Superior temporal gyrus (tissue), 1 donor: ENCODE measurements at regions not wholly inside any gene's neighbourhood (a gene's known extent, or its start where the extent isn't known, plus 50 kb on each side); places are given as distances from the start of the nearest gene placed in this dataset.
A peak's percentile ranks its signal among the peaks of the same experiment; 100 is the strongest.
"Not testable (repeated sequence)": the region's sequence is repeated elsewhere in the genome, so short reads cannot be mapped to it uniquely, and the experiment has no call there.

Experiments
- DNase-seq: peaks from one replicate; pipeline ENCODE4 v3.0.0-alpha.2; 2016; ENCODE audit errors: extremely low spot score

DNA sequence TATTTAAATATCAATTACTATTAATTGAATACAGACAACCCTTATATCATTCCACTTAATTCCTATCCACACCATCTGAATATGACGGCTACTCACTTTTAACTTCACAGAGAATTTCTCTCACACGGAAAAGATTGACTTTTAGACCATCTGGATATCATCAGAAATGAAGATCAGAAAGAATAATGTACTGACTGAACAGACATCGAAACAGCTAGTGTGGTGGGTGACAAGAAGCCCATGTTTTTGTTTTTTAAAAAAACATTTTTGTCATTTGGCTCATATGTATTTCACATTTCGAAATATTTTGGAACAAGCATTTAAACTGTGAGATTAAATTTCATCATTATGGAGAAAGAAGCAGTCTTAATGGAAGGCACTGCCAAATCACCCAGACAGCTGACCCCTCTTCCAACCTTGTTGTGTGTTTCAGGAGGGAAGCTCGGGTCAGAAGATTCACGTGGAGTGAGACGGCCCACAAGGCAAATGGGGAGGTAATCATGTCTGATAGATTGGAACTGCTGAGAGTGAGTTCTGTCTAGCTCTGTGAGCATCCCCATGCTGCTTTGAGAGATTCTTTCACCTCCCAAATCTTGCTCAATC is 204.2 kb upstream of the RASGEF1B start:
- DNase-seq: no peak

DNA sequence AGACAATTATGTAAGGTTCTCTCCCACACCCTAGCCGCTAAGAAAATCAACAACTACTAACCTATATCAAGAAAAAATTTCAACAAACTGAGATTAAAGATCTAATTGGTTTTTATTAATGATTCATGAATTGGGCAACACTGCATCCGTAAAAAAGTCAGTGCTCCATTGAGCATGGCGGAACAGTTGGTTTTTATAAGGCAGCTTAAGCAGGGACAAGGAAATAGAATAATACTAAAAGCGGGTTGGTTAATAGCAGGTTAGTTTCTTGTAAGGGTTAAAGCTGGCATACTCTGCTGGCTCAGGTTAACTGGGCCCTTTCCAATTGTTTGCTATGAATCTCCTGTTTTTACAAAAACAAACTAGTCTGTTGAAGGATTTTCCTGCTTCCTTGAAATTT is 202.3 kb upstream of the RASGEF1B start:
- no peak for DNase-seq

DNA sequence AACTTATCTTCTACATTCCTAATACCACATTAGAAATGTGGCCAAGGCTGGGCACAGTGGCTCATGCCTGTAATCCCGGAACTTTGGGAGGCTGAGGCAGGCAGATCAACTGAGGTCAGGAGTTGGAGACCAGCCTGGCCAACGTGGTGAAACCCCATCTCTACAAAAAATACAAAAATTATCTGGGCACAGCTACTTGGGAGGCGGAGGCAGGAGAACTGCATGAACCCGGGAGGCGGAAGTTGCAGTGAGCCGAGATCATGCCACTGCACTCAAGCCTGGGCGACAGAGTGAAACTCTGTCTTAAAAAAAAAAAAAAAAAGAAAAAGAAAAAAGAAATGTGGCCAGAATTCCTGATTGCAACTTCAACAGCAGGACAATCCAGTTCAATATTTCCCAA is 196.6 kb upstream of the RASGEF1B start:
- not testable (repeated sequence) for DNase-seq

DNA sequence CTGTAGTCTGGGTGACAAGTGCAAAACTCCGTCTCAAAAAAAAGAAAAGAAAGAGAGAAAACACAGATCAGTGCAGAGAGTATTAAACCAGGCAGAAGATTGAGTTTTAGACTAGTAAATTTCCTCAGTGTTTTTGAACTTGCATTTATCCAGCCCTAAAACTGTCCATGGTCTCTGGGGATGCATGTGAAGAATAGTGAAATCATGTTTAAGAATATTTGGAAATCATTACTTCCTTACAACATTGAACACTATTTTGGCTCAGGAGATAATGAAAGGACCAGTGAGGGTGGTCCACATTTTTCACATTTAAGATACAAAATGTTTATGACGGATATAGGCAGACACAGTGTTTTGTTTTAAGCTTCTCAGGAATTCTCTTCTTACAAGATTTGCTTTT is 195.8 kb upstream of the RASGEF1B start:
- no peak for DNase-seq

- peak; percentile 24 for DNase-seq
Observed at GRCh38 chr4:81666491-81666890, 194.8 kb upstream of the RASGEF1B start.

- no peak for DNase-seq
Observed at GRCh38 chr4:81665649-81666048, 193.9 kb upstream of the RASGEF1B start.

DNA sequence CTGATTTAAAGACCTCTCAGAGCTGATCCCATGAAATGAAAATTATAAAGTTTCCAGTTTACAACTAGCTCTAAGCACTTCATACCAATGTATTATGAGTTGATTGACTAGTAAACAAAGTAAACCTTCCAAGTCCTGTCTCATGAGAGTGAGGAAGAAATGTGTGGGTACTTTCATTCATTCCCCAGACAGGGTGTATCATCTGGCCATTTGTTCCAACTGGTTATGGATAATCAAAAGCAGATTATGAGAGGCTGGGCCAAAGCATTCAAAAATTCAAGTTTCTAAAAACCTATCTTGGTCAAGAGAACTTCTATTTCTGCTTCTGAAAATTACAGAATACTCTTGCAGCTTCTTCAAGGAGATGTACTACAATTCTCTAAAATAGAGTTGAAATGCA is 193.3 kb upstream of the RASGEF1B start:
- DNase-seq: no peak

GRCh38 chr4:81664079-81664478 is 192.4 kb upstream of the RASGEF1B start:
- no peak for DNase-seq

DNA sequence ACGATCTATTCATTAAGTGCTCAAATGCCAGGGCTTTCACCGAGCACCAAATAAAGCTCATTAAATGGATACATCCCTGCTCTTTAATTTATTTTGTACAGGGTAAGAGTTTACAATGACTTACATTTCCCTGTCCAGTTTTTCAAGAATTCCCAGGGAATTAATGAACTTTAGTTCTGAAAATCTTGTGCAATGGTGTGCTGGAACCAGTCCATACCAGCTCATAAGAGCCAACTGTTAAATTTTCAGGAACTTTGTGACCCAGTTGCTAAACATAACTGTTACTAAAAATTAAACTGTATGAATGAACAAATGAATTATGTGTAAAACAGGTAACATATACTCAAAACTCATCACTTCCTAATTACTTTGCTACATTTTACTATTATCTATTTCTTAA is 191.7 kb upstream of the RASGEF1B start:
- no peak for DNase-seq

GRCh38 chr4:81659051-81659450 is 187.3 kb upstream of the RASGEF1B start:
- DNase-seq: no peak

- peak; percentile 64 for DNase-seq
Observed at GRCh38 chr4:81652069-81652478, 180.4 kb upstream of the RASGEF1B start.

GRCh38 chr4:81651243-81651899 is 179.7 kb upstream of the RASGEF1B start:
- DNase-seq: no peak

- DNase-seq: no peak
Observed at GRCh38 chr4:81650606-81651242, 179.0 kb upstream of the RASGEF1B start.

DNA sequence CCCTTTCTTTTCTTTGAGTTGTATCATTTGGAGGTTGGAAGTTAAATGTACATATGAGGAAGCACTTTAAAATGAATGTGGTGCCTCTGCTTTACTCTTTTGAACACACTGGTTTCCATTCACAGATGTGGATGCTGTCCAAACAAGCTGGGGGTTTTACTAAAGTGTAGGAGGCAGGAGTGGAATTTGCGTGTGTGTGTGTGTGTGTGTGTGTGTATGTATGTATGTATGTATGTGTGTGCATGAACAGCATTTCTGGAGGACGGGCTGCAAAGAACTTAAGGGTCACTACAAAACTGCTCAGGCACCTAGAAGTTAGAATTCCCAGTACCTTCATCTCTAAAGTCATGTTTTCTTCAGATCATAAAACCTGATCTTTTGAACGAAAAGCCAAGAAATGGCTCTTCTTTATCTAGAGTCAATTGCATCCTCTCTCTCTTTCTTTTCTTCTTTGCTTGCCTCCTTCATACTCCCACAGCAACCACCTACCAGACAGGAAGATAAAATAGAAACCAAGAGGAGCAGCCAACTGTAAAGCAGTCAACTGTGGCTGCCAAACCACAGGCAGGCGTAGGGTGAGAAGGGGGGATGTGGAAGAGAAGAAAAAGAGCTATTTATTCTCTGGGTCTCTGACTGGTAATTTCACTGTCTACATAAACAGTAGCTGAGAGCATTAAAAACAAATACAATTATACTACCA is 177.0 kb upstream of the RASGEF1B start:
- DNase-seq: no peak

- DNase-seq: no peak
Observed at GRCh38 chr4:81647388-81647787, 175.7 kb upstream of the RASGEF1B start.

DNA sequence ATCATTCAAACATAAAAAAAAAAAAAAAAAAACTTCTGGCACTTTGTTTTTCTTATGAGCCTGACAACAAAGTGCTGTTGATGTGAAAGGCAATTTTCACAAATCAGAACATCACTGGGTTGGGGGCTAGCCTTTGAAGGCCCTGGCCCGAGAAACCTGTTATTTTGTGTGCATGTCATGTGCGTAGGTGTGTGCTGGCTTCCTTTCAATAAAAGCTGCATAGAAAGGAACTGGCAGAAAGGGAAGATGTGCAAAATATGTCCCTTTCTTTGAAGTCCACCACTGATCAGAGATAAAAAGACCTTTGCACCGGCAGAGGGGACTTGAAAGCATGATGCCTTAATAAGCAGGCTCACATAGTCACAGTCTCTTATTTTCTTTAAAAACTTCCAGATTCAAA is 170.8 kb upstream of the RASGEF1B start:
- DNase-seq: no peak

- DNase-seq: no peak
Observed at GRCh38 chr4:81639248-81639647, 167.5 kb upstream of the RASGEF1B start.

DNA sequence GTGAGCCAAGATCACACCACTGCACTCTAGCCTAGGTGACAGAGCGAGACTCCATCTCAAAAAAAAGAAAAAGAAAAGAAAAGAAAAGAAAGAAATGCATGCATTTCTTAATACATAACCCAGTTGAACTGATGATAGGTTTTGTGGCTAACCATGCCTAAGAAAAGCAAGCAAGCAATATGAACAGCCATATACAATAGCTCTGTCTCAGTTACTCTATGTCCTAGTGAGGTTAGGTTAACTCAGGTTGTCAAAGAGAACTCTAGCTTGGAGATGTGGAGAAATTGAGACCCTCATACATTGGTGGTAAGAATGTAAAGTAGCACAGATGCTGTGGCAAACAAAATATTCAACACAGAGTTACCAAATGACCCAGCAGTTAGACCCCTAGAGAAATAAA is 167.0 kb upstream of the RASGEF1B start:
- no peak for DNase-seq

GRCh38 chr4:81635739-81636138 is 164.0 kb upstream of the RASGEF1B start:
- no peak for DNase-seq

DNA sequence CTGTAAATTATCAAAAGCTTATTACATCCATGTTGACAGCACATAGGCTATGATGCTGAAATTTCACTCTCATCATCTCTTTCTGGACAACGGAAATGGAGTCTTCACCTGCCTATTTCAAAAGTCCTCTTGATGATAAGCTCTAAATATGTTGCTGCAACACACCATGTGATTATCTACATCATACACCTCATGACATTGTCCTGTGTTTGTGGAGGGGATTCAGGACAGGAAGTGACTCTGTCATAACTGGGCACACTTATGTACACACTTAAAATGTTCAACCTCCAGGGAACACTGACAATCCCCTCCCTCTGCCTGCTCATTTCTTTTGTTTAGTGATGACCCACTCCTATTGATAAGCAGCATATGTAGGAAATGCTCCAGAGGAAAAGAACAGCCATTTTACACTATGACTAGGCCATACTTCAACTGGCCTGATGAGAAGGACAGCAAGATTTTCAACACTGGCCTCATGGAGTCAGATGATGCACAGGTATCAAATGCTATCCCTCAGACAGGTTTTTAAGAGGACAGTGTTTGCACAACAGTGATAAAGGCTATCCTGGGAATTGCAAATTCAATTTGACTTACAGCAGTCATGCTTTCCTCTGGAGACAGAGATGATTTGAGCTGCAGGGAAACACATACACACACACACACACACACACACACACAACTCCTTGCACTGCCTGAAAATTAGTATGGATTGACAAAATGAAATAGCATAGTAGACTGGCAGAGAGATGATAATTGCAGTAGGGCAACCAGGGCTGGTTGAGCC is 163.3 kb upstream of the RASGEF1B start:
- no peak for DNase-seq

GRCh38 chr4:81634165-81634564 is 162.5 kb upstream of the RASGEF1B start:
- no peak for DNase-seq
